ENCODE measurements at regions not wholly inside any gene's neighbourhood (a gene's known extent, or its start where the extent isn't known, plus 50 kb on each side); places are given as distances from the start of the nearest gene placed in this dataset.

DNA sequence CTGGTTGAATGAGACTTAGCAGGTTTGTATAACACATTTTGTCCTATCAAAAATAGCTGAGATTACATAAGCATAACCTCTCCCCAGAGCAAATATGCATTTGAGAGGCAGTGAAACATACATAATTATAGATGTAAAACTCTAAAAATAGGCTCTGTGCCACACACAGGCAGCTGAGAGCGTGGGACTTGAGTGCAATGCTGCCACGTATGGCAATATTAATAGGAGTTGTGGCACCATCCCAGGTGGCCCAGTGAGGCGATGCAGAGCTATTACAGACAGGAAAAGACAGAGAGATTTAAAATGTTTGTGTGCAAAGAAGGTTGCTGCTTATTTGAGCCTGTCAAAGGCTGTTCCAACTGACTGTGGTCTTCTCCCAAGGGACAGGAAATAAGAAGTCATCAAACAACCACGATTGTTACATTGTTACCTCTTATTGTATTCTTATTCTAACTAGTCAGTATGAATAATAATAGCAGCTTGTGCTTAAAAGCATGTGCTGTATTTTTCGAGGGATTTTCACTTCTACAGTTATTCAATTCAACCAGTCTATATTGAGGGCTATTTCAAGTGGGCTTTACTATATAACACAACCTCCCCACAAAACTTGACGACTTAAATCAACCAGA lies 116.5 kb downstream of the SALL1 start:
- Histone ChIP-seq H3K36me3 (ENCODE audit: control insufficient read depth in 2 of 2, extremely low read depth in 1 of 2, insufficient read depth in 2 of 2, low read length in 2 of 2) (no peaks in the 10 kb centered on the region), H3K9ac (replicated peaks; ENCODE audit: extremely low read depth, insufficient read depth, low read length) (no peak overlapping the region), H3K4me3 (replicated peaks in 1 of 3; ENCODE audit: insufficient read depth in 1 of 3, low read depth in 1 of 3, low read length in 3 of 3) (no peak overlapping the region), H3K4me2 (ENCODE audit: insufficient read depth, low read length) (no peak overlapping the region), H3K27ac (ENCODE audit: insufficient read depth, low read depth, low read length) (no peak overlapping the region), H2AFZ (ENCODE audit: low read depth, low read length) (no peak overlapping the region), H3K9me1 (replicated peaks; ENCODE audit: control insufficient read depth, extremely low read depth, insufficient read depth, low read length) (no peaks in the 10 kb centered on the region), H3K4me1 (ENCODE audit: control insufficient read depth, extremely low read depth, insufficient read depth, low read length) (no peaks in the 10 kb centered on the region), H4K20me1 (replicated peaks; ENCODE audit: control insufficient read depth, extremely low read depth, insufficient read depth, low read length) (no peaks in the 10 kb centered on the region), H3K27me3 (ENCODE audit: control insufficient read depth in 2 of 2, insufficient read depth in 2 of 2, low read length in 2 of 2) (no peaks in the 10 kb centered on the region), H3K79me2 (ENCODE audit: control insufficient read depth, insufficient read depth, low read length) (no peaks in the 10 kb centered on the region), H3K9me3 (replicated peaks; ENCODE audit: control insufficient read depth, insufficient read depth, low read length) (peaks cover 3% of the 10 kb centered on the region)
- TF ChIP-seq, protein P1, sequence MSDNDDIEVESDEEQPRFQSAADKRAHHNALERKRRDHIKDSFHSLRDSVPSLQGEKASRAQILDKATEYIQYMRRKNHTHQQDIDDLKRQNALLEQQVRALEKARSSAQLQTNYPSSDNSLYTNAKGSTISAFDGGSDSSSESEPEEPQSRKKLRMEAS (IDR thresholded peaks at IDR 0.05; ENCODE audit: insufficient read depth, insufficient read length): no peak
- TF ChIP-seq POLR2AphosphoS5 (IDR thresholded peaks at IDR 0.05; ENCODE audit: insufficient read depth, low read depth, low read length) (no peak), POLR2A (IDR thresholded peaks at IDR 0.05; ENCODE audit: low read depth, low read length) (no peak), EZH2 (IDR thresholded peaks at IDR 0.05; ENCODE audit: borderline replicate concordance, low read depth, low read length, severe bottlenecking) (no peak), JUN (IDR thresholded peaks at IDR 0.05; ENCODE audit: borderline replicate concordance, insufficient read depth, insufficient read length, low read depth) (no peak), GATA2 (IDR thresholded peaks at IDR 0.05; ENCODE audit: insufficient read depth, insufficient read length, low read depth, low read length) (no peak), FOS (IDR thresholded peaks at IDR 0.05; ENCODE audit: borderline replicate concordance, insufficient read depth, low read length) (no peak), MYC (IDR thresholded peaks at IDR 0.05; ENCODE audit: low read depth, low read length) (no peak)
- ChIA-PET CTCF (no interaction called here), POLR2A (no interaction called here)
- intact Hi-C loops (cut with micrococcal nuclease): no loop called here
- no peak for FAIRE-seq
- dilution Hi-C loops (cut with MboI; ENCODE audit: extremely low pct_ligation_motif_present, low sequenced_read_pairs): no loop called here
- no peak for DNase-seq (ENCODE audit: low read depth, low spot score)
- BruUV-seq (replicated peaks): no TSS peak

DNA sequence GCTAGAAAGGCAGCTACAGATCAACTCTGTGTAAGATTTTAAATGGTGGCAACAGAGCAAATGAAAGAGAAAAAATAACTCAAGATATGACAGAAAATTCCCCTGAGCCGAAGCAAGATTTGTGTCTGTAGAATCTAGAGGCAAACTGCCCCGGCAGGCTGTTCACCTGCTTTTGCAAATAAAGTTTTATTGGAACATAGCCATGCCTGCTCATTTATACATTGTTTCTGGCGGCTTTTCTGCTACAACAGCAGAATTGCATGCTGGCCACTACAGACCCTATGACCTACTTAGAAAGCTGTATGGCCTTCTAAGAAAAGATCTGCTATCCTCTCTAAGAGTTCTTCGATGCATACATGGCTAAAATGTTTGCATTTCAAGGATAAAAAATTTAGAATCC lies 119.5 kb downstream of the SALL1 start:
- Histone ChIP-seq H2AFZ (ENCODE audit: low read depth, low read length) (no peak overlapping the region), H3K27ac (ENCODE audit: insufficient read depth, low read depth, low read length) (no peak overlapping the region), H3K4me2 (ENCODE audit: insufficient read depth, low read length) (no peak overlapping the region), H3K4me3 (replicated peaks in 1 of 3; ENCODE audit: insufficient read depth in 1 of 3, low read depth in 1 of 3, low read length in 3 of 3) (no peak overlapping the region), H3K4me1 (ENCODE audit: control insufficient read depth, extremely low read depth, insufficient read depth, low read length) (no peaks in the 10 kb centered on the region), H3K9me3 (replicated peaks; ENCODE audit: control insufficient read depth, insufficient read depth, low read length) (peaks cover 3% of the 10 kb centered on the region), H3K9ac (replicated peaks; ENCODE audit: extremely low read depth, insufficient read depth, low read length) (no peak overlapping the region), H3K79me2 (ENCODE audit: control insufficient read depth, insufficient read depth, low read length) (no peaks in the 10 kb centered on the region), H3K9me1 (replicated peaks; ENCODE audit: control insufficient read depth, extremely low read depth, insufficient read depth, low read length) (no peaks in the 10 kb centered on the region), H3K36me3 (ENCODE audit: control insufficient read depth in 2 of 2, extremely low read depth in 1 of 2, insufficient read depth in 2 of 2, low read length in 2 of 2) (no peaks in the 10 kb centered on the region), H3K27me3 (ENCODE audit: control insufficient read depth in 2 of 2, insufficient read depth in 2 of 2, low read length in 2 of 2) (no peaks in the 10 kb centered on the region), H4K20me1 (replicated peaks; ENCODE audit: control insufficient read depth, extremely low read depth, insufficient read depth, low read length) (no peaks in the 10 kb centered on the region)
- DNase-seq (ENCODE audit: low read depth, low spot score) (no peak), FAIRE-seq (no peak)
- intact Hi-C loops (cut with micrococcal nuclease): no loop called here
- POLR2A ChIA-PET: no interaction called here
- dilution Hi-C loops (cut with MboI; ENCODE audit: extremely low pct_ligation_motif_present, low sequenced_read_pairs): no loop called here
- TF ChIP-seq GATA2 (IDR thresholded peaks at IDR 0.05; ENCODE audit: insufficient read depth, insufficient read length, low read depth, low read length) (no peak), EZH2 (IDR thresholded peaks at IDR 0.05; ENCODE audit: borderline replicate concordance, low read depth, low read length, severe bottlenecking) (no peak), FOS (IDR thresholded peaks at IDR 0.05; ENCODE audit: borderline replicate concordance, insufficient read depth, low read length) (no peak), POLR2AphosphoS5 (IDR thresholded peaks at IDR 0.05; ENCODE audit: insufficient read depth, low read depth, low read length) (no peak), MYC (IDR thresholded peaks at IDR 0.05; ENCODE audit: low read depth, low read length) (no peak), JUN (IDR thresholded peaks at IDR 0.05; ENCODE audit: borderline replicate concordance, insufficient read depth, insufficient read length, low read depth) (no peak), POLR2A (IDR thresholded peaks at IDR 0.05; ENCODE audit: low read depth, low read length) (no peak)
- TF ChIP-seq, protein P1 (IDR thresholded peaks at IDR 0.05; ENCODE audit: insufficient read depth, insufficient read length): no peak
- CTCF ChIA-PET: no interaction called here
- BruUV-seq (replicated peaks): no TSS peak

All from endothelial cell of umbilical vein (primary cell).